HL-60 (cell line): ENCODE measurements at regions not wholly inside any gene's neighbourhood (a gene's known extent, or its start where the extent isn't known, plus 50 kb on each side); places are given as distances from the start of the nearest gene placed in this dataset.

Experiments
- CTCF ChIP-seq: IDR thresholded peaks from one replicate; pipeline ENCODE4 v1.5.1; 2011; ENCODE audit warnings: low read length, control low read depth, inconsistent platforms; ENCODE audit not compliant: insufficient read depth
- POLR2AphosphoS5 ChIP-seq: IDR thresholded peaks from 2 replicates; pipeline ENCODE4 v1.6.1; 2012; ENCODE audit warnings: low read depth

GRCh38 chr4:79561751-79562150, 153.7 kb upstream of the GK2 start:
- TF ChIP-seq CTCF (no peak), POLR2AphosphoS5 (no peak)
